Kidney (tissue), 13 donors: ENCODE measurements at regions not wholly inside any gene's neighbourhood (a gene's known extent, or its start where the extent isn't known, plus 50 kb on each side); places are given as distances from the start of the nearest gene placed in this dataset.

ENCODE experiments used
- DNase-seq, 5 donors: peaks; one replicate each; pipeline ENCODE4 v3.0.0-alpha.2; 2013 to 2020
- FAIRE-seq: peaks from 2 replicates; lab custom pipeline; 2012; peaks lifted over from hg19 to GRCh38; lab: Jason Lieb, UNC
- H3K27ac ChIP-seq, 2 donors: one replicate each; pipeline ENCODE4 v1.7.0; 2013; ENCODE audit warnings: low read depth in 2 of 2, low read length in 2 of 2, inconsistent platforms in 1 of 2
- H3K27me3 ChIP-seq: one replicate; pipeline ENCODE4 v1.7.1; 2013; ENCODE audit warnings: low read length, inconsistent platforms; ENCODE audit not compliant: control insufficient read depth, insufficient read depth
- H3K36me3 ChIP-seq, 3 donors: one replicate each; pipeline versions ENCODE4 v1.7.0 to v1.7.1; 2013; ENCODE audit warnings: low read length in 3 of 3, control low read depth in 1 of 3, inconsistent platforms in 1 of 3; ENCODE audit not compliant: insufficient read depth in 3 of 3, control insufficient read depth in 2 of 3
- H3K4me1 ChIP-seq, 3 donors: one replicate each; pipeline versions ENCODE4 v1.7.0 to v1.7.1; 2013; ENCODE audit warnings: low read length in 3 of 3, inconsistent platforms in 1 of 3, low read depth in 1 of 3; ENCODE audit not compliant: control insufficient read depth in 2 of 3, insufficient read depth in 2 of 3
- H3K4me3 ChIP-seq, 3 donors: one replicate each; pipeline versions ENCODE4 v1.7.0 to v1.8.1; 2013; ENCODE audit warnings: low read length in 3 of 3, control low read depth in 1 of 3, inconsistent platforms in 1 of 3
- H3K9ac ChIP-seq, 3 donors: one replicate each; pipeline versions ENCODE4 v1.7.0 to v1.7.1; 2013; ENCODE audit warnings: low read length in 3 of 3, control low read depth in 1 of 3, inconsistent platforms in 1 of 3
- H3K9me3 ChIP-seq, 3 donors: one replicate each; pipeline versions ENCODE4 v1.7.0 to v1.7.1; 2013; ENCODE audit warnings: low read length in 3 of 3, control low read depth in 1 of 3, inconsistent platforms in 1 of 3; ENCODE audit not compliant: control insufficient read depth in 2 of 3, insufficient read depth in 1 of 3
- CTCF ChIP-seq: IDR thresholded peaks from 3 replicates; pipeline ENCODE4 v1.5.1; 2012; ENCODE audit warnings: mild to moderate bottlenecking, moderate library complexity, borderline replicate concordance; ENCODE audit not compliant: insufficient read depth; ENCODE audit errors: extremely low read depth
- intact Hi-C: fragments of 100-400 bp; cut with DNase I; formaldehyde crosslinking; loops from one replicate; pipeline ENCODE4 v1.11.1; 2022
- donor health status: control.
- donor health status: control.
- donor health status: control.
- donor health status: control.
- donor health status: control.
- donor health status: DM: yes; HTN: yes; CAD: no.
- donor health status: Normal renal cell carcinoma (clear cell type).

- Histone ChIP-seq H3K9me3 (no peaks in the 10 kb centered on the region), H3K9ac (no peak overlapping the region), H3K36me3 (no peaks in the 10 kb centered on the region), H3K27ac (no peak overlapping the region), H3K4me1 (no peaks in the 10 kb centered on the region), H3K4me3 (no peak overlapping the region), H3K27me3 (no peaks in the 10 kb centered on the region)
- no peak for FAIRE-seq
- no peak for DNase-seq
- intact Hi-C loops, result no loop called here
- TF ChIP-seq CTCF, result no peak
Measured at GRCh38 chr4:43243433-43244116, 351.1 kb downstream of the GRXCR1 start.

- Histone ChIP-seq H3K9ac (no peak overlapping the region), H3K4me1 (no peaks in the 10 kb centered on the region), H3K36me3 (no peaks in the 10 kb centered on the region), H3K27me3 (no peaks in the 10 kb centered on the region), H3K9me3 (no peaks in the 10 kb centered on the region), H3K27ac (no peak overlapping the region), H3K4me3 (no peak overlapping the region)
- no peak for FAIRE-seq
- DNase-seq, result no peak
- no peak for TF ChIP-seq CTCF
- intact Hi-C loops, result no loop called here
Measured at GRCh38 chr4:43244688-43245382, 352.3 kb downstream of the GRXCR1 start.

- TF ChIP-seq CTCF, result no peak
- no peaks in the 10 kb centered on the region for H3K4me1 ChIP-seq
- FAIRE-seq (no peak), DNase-seq (no peak)
- no peak overlapping the region for H3K4me3 ChIP-seq
- no peaks in the 10 kb centered on the region for H3K27me3 ChIP-seq
- no peaks in the 10 kb centered on the region for H3K36me3 ChIP-seq
- intact Hi-C loops, result no loop called here
- H3K27ac ChIP-seq, result no peak overlapping the region
- H3K9ac ChIP-seq, result no peak overlapping the region
- no peaks in the 10 kb centered on the region for H3K9me3 ChIP-seq
Measured at GRCh38 chr4:43251841-43252240, 359.3 kb downstream of the GRXCR1 start.
